Femur (tissue), 1 donor: ENCODE measurements at regions not wholly inside any gene's neighbourhood (a gene's known extent, or its start where the extent isn't known, plus 50 kb on each side); places are given as distances from the start of the nearest gene placed in this dataset.

Experiments used
- DNase-seq: peaks from one replicate; pipeline ENCODE4 v3.0.0-alpha.2; 2017

DNA sequence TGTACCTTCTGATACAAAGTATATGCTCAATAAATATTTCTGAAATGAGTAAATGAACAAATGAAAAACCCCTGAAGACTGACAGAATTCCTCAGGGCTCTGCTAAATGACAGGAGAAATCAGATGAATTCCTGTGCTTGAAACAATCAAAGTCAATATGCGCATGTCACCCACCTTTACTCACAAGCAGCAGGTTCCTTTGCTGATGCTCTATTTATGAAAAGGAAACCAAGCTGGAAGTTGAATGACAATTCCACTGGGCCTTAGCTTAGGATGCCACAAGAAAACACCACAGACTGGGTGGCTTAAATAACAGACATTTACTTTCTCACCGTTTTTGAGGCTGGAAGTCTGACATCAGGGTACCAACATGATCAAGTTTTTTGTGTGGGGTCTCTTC is 477.5 kb upstream of the TEX13C start:
- no peak for DNase-seq

DNA sequence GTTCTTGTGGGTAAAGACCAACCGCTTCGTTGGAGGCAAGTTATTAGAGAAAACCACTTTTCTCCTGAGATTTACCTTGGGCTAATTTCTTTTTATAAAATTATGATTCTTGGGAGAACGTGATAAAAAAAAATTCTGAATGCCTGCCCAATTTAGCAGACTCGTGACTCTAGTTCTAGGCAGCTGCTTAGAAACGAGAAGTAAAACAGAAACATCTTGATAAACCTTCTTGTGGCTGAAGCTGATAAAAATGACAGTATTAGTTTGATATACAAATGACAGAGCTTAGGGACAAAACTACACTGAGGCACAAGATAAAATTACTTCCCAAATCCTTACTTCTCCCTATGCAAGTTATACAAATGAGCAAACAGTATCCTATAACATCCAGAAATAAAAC is 458.9 kb upstream of the TEX13C start:
- no peak for DNase-seq

DNA sequence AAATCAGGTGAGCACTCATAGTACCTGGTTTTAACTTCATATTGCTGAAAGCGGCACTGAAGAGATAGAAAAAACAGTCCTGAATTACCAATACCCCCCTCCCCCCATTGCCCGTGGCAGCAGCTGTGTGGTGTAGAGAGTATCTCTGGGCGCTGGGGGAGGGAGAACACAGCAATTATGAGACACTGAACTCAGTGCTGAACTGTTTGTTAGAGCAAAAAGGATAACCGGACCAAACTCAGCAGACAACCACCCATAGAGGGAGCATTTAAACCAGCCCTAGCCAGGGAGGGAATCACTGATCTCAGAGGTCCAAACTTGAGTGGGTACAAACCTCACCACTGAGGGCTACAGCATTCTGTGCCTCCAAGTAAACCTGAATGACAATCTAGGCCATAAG is 457.4 kb upstream of the TEX13C start:
- DNase-seq = no peak

DNA sequence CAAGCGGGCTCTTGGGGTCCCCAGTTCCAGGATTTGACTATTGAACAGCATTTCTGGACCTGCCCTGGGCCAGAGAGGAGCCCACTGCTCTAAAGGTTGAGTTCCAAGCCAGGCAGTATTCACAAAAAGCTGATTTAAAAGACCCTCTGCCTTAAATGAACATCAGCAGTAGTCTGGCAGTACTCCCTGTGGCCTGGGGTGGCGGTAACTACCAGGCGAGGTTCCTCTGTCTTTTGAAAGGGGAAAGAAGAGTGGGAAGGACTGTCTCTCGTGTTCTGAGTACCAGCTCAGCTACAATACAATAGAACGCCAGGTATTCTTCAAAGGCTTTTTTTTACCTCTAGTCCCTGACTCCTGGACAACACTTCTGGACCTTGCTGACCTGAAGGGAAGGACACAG is 456.4 kb upstream of the TEX13C start:
- no peak for DNase-seq

DNA sequence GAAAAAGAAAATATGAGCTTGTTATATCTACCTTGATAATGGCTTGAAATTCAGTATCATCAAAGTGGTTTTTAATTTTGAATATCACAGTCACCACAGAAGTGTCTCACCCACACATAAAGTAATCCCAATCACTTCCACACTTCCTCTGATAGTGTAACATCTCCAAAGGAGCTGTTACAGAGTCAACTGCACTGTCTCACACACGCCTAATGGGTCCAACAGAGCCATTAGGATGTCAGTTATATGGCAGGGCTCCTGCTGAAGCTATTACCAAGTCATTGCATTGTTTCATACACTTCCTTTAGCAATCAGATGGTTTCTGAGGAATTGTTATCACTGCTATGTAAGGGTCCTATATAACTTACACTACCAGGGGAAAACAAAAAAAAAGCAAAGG is 432.1 kb upstream of the TEX13C start:
- no peak for DNase-seq

DNA sequence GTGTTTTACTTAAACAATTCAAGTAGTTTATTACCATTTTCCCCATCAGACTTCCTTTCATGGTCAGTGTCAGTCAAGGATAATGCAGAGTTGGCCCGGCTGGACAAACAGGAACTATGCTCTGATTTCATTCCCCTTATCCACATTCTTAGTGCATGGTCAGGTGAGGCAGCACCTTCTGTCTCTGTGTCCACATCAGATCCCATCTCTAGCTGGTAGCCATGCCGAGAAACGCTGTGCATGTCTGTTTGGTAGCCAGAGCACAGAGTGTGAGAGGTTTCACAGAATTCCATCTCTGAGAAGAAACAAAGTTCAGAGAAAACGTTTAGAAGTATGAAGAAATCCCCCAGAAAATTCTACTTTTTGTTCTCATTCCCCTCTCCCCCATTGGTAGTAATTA is 423.7 kb upstream of the TEX13C start:
- DNase-seq = no peak

DNA sequence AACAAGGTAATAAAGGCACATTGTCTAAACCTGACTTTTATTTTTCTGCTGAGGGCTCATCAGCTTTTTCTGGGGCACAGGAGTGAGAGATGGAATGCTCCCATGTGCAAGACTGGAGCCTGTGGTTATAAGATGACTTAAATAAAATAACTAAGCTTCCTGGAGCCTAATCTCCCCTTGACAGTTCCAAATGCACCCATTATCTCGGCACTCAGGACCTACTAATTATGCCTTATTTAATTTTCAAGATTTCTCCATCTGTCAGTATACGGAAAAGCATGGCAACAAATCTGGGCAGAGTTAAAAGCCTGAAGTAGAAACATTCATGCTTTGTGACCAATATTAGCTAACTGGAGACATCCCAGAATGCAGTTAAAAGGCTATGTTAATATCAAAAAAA is 416.7 kb upstream of the TEX13C start:
- no peak for DNase-seq

DNA sequence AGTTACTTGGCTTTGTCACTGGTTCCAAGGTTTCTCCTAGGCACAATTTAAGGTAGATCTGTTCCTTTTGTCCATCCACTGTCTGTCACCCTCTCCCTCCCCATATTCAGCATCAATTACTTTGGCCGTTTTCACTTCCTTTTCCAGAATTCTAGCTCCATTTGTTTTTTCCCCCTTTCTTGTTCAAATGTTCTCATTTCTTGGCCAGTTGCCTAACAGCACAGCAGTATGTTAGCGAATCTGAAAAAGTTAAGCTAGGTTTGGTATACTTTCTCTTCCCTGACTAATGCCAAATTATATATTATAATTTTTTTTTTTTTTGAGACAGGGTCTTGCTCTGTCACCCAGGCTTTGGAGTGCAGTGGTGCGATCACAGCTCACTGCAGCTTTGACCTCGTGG is 409.1 kb upstream of the TEX13C start:
- DNase-seq = no peak

DNA sequence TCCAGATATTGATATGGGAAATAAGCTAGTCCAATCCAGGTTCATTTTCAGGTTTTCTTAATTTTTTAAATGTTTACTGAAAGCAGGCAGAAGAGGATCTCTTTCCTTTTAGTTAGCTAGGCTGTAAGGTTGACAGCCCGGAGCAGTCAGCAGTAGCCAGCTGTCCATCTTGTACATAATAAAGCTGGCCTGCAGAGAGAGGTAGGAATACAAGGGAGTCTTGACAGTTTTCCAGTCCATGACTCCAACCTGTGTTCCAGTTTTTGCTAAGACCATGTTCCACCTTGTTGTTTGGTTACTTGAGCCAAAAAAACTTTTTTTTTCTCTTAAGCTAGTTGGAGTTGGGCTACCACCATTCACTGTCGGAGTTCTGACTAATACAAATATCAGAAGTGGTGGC is 402.7 kb upstream of the TEX13C start:
- no peak for DNase-seq

DNA sequence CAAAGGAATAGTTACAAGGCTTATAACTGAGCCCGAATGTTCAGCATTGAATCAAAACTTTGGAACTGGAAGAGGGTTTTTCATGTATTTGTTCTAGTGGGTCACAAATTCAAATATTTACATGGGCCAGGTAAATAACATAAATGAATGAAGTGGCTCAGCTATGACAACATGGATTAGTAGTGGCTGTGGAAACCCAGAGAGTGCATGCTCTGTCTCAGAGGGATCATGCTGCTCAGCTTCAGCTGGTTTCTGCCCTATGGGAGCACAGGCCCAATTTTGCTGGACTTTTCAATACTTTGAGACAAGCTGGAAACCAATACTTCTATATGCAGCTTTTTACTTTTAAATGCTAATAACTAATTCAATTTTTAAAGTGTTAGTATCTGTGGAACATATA is 394.0 kb upstream of the TEX13C start:
- no peak for DNase-seq

DNA sequence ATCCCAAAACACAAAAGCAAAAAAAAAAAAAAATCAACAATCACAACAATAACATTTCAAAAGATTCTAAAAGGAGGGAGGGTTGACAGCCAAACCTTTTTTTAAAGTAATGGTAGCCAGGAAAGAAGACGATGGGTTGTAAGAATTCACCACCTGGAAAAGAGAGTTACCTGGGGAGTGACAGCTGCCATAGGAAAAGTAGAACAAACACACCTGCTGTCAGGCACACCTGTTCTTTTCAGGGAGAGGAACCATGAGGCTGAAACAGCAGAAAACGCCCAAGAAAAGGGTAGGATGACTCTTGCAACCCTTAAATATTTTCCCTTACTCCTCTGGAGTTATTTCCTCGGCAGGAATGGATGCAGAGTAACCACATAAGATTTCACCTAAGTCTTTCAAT is 388.4 kb upstream of the TEX13C start:
- DNase-seq = no peak

DNA sequence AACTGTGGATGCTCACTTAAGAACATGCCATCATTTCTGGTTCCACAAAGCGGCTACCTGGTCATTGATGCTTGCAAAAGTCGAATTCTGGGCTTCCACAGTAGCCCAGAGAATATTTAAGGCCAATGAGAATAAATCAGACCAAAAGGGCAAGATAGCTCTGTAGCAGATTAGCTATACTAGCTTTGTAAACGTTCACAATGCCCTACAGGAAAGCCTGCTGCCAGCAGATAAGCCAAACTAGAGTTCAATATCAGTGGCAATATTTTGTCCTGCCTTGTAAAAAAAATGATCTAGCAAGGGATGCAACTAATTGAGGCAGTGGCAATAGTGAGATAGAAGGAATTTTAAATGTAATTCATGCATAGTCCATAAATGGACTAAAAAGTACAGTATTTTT is 387.7 kb upstream of the TEX13C start:
- DNase-seq = no peak

DNA sequence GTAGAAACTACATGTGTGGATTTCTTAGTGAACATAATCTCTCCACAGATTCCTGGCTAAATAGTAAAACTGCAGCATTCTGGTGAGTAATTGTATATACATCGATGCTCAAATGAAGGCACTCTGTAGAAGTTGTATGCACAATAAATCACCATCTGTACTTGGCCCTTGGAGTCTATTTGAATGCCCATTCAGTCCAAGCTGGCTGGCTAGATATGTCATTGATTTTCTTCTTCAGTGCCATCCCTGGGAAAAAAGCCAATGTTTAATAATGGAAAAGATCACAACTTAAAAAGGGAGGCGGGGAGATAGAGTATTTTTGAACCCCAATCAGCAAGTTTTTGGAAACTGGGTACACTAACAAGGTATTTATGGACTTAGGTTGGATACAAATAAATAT is 381.0 kb upstream of the TEX13C start:
- DNase-seq = no peak

DNA sequence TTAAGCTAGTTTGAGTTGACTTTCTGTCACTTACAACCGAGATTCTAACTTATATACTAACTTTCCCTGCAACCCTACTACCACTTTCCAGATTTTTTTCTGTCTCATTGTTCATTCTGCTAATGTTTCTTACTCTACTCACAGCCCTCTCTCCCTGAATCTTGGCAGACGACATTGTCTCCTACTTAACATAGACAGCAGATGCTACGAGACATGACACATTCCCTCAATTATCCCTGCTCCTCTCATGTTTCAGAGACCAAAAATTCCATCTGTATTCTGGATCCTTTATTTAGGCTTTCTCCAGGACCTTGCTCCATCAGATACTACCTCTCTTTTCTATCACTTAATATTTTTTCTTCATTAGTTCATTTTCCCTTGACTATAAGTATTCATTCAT is 379.1 kb upstream of the TEX13C start:
- no peak for DNase-seq

DNA sequence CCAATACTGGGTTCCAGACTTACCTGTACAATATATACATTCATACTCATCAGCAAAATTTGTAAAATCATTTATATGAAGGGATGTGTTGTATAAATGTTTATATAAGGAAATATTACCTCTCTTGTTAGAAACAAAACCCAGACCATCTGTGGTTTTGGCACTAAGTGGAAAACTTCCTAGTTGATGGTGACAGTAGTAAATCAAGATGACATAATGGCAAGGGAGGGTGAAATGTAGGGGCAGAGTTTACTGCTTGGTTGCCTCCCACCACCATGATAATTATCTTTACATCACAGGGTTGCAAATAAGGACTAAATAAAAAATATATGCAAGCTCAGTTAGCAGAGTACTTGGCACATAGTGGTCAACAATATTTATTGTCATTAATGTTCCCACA is 365.3 kb upstream of the TEX13C start:
- no peak for DNase-seq

DNA sequence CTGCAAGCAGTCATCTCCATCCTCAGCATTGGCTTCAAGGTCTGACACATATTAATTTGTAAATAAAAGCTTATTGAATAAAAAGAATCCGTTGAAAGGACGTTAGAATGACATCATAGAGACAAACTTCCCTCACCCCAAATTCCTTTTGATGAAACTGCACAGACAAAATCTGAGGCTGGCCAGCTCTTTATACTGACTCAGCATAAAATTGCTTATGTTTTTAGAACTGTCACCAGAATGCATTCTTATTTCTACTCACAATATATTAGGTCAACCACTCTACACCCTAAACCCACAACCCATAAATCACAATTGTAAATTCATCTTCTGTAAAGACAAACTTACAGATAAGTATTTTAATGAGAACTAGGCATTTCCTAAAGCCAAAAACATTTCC is 359.2 kb upstream of the TEX13C start:
- no peak for DNase-seq

DNA sequence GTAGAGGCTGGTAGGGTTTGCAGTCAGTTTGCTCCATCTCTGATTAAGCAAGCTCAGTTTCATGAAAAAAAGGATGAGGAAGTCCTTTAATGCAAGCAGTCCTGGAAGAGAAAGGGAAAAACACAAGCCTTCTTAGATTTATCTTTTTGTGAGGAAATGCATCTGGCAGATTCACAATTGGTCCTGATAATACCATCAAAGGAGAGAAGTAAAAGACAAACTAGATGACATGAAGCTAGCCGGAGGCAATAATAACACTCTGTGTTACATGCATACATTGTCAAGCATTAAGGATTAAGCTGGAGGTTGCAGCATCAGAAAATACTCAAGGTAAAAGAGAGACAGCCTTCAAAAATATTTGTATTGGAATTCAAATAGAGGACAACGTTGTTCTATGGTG is 356.0 kb upstream of the TEX13C start, which contains the start of gene TENM1:
TSS of gene TENM1 (minus strand) at position 101 of the 400 bp plus-strand sequence.
- DNase-seq = no peak

DNA sequence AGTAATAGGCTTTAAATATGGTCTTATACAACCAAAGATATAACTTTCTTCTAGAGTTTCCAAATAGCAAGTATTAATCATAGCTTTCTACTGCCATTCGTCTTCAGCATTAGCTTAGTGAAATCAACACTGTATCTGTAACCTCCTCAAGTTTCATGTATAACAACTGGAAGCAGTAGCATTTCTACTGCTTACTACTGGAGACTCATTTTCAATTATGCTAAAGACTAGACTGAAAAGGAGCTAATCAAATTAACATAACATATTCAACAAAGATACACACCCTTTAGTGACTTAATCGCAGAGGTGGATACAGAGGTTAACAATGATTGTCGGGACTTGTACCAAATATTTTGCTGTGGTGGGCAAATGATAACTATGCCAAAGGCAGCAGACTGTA is 344.2 kb upstream of the TEX13C start:
- no peak for DNase-seq

DNA sequence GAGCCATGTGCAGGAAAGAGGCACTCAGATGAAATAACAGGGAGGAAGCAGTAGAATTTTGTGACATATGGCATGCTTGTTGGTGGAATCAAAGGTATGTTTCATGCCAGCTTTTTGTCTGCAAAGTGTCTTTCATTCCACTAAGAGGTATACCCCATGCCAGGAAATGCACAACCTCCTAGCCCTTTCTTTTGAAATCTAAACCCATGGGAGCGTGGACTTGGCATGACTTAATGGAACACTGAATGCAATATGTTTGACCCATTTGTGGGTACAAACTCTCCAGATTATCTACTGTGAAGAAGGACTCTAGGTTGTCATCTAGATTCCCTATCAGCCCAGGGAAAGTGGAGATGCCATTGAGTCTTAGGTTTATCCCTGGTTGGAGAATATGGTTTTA is 338.3 kb upstream of the TEX13C start:
- no peak for DNase-seq

DNA sequence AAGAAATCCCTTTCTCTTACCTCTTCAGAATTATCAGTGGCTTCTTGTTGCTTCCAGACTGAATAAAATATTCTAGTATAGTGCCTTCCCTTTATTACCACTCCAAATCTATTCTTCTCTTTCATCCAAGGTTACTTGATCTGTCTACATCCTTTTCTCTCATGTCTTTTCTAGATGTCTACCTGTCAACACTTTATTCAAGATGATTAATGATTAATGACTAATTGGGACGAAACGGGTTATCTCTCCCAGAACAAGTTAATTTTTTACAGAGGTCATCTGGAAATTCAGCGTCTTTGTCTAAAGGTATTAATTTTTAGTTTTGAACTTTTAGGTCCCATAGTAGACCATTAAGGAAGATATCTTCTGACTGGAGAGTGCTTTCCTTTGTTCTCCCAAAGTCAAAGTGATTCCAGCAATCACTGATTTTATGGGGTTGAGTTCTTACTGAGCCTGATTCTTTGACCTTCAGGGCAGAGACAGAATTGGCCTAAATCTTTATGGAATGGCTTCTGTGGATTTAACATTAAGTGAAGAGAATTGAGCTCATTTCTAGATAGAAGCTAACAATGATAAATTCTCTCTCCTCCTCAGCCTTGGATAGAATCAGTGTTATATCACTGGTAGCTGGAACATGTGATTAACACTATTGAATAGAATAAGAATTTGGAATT is 335.4 kb upstream of the TEX13C start:
- no peak for DNase-seq

DNA sequence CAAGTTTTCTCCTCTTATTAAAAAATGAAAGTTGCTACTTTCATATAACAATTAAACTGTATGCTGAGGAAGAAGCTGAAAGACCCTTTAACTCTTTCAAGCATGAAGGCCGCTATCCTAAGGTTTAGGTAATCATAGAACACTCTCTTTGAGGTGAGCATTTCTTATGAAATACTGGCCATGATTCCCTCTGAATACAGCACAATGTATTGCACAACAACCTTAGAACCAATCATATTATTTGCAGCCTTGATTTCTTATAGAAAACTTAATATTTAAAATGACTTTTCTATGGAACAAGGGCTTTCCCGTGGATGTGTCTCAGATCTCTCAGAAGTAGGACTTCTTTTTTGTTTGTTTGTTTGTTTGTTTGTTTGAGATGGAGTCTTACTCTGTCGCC is 333.4 kb upstream of the TEX13C start:
- DNase-seq = no peak

DNA sequence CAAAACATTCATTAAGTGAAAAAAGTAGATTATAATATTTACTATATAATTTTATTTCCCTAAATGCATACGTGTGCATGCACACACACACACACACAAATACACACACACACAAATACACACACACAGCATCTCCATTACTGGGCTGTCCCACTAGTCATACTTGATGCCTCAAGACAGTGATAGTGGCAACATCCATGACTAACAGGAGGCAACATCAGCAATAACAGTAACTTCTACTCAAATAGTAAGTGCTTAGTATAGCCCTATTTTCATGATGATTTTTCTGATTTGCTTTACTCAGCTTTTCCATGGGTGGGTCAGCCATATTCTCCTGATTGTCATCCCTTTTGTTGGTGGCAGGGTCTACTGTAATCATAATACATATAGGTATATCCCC is 325.9 kb upstream of the TEX13C start:
- no peak for DNase-seq

DNA sequence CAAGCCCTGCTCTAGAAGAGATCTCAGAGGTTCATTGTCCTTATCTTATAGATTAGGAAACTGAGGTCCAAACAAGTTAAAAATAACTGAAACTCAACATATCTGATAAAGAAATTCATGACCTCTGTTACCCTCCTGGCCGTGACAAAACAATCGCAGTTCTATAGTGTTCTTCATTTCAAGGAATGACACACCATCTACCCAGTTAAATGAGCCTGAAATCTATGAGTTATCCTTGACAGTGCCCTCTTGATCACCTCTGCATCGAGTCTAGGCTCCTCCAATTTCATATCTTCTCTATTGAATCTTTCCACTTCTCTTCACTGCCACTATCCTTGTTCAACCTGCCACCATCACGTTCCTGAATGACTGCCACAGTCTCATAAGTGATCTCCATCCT is 325.3 kb upstream of the TEX13C start:
- no peak for DNase-seq

DNA sequence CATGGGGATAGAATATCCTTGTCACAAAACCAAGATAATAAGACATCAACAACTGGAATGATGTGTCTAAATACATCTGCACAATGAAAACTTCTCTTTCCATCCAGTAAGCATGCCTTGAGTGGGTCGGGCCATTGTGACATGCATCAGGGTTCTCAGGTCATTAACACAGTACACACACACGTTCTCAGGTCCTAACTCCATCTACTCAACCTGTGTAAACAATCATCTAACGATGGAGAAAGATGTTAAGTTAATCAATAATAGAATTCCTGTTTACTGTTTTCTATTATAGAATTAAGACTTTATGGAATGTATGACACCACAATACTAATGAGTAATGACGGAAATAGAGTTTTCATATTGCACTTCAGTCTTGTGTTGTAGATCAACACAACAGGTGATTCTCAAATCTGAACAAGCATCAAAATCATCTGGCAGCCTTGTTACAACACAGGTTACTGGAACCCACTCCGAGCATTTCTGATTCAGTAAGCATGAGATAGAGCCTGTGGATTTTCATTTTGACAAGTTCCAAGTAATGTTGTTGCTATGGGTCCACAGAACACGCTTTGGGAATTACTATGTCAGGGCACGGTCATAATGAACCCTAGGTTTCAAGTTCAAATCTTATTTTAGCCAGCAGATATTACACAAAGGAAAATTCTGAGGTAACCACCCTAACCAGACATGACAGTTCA is 315.8 kb upstream of the TEX13C start:
- DNase-seq = no peak

DNA sequence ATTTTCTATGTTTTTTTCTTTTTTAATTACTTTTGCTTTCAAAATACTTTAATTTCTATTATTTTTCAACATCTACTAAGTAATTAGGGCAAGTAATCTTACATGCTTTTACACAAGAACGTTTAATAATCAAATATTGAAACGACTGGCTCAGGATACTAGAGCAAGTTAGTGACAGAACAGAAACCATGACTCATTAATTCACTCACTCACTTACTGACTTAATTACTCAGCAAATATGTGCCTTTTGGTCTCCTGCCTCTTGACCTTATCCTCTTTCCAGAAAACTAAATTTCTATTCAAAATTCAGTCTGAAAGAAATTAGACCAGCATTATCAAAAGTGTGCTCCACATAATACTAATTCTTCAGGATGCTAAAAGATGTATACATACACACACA is 314.9 kb upstream of the TEX13C start:
- no peak for DNase-seq
